CD14-positive monocyte (primary cell): ENCODE measurements at regions not wholly inside any gene's neighbourhood (a gene's known extent, or its start where the extent isn't known, plus 50 kb on each side); places are given as distances from the start of the nearest gene placed in this dataset.

Source experiments
- DNase-seq, 3 donors: peaks; one replicate each; pipeline ENCODE4 v3.0.0-alpha.2; 2011 to 2022
- H2AFZ ChIP-seq: 2 replicates; pipeline ENCODE4 v1.6.0; 2012; ENCODE audit warnings: mild to moderate bottlenecking, low read depth, low read length, inconsistent platforms; ENCODE audit not compliant: insufficient read depth, poor library complexity, severe bottlenecking
- H3K27ac ChIP-seq, 2 donors: 1 replicate in 1 of 2; 2 replicates in 1 of 2; pipeline ENCODE4 v1.5.1; 2012 to 2013; ENCODE audit warnings: low read length in 2 of 2, control low read depth in 1 of 2, inconsistent platforms in 1 of 2, low read depth in 1 of 2, mild to moderate bottlenecking in 1 of 2
- H3K27me3 ChIP-seq, 2 donors: one replicate each; pipeline versions ENCODE4 v1.6.0 to v1.6.1; 2011 to 2013; ENCODE audit warnings: low read length in 2 of 2; ENCODE audit not compliant: control insufficient read depth in 2 of 2, insufficient read depth in 2 of 2
- H3K36me3 ChIP-seq, 2 donors: replicated peaks in 1 of 2; 1 replicate in 1 of 2; 2 replicates in 1 of 2; pipeline versions ENCODE4 v1.5.1 to v1.6.1; 2012 to 2013; ENCODE audit warnings: low read length in 2 of 2, control low read depth in 1 of 2, inconsistent platforms in 1 of 2, mild to moderate bottlenecking in 1 of 2; ENCODE audit not compliant: insufficient read depth in 2 of 2, control insufficient read depth in 1 of 2
- H3K4me1 ChIP-seq, 2 donors: 1 replicate in 1 of 2; 2 replicates in 1 of 2; pipeline versions ENCODE4 v1.5.1 to v1.6.1; 2012 to 2013; ENCODE audit warnings: low read length in 2 of 2, control low read depth in 1 of 2, inconsistent platforms in 1 of 2, mild to moderate bottlenecking in 1 of 2, moderate library complexity in 1 of 2; ENCODE audit not compliant: insufficient read depth in 2 of 2, control insufficient read depth in 1 of 2
- H3K4me2 ChIP-seq: replicated peaks from 2 replicates; pipeline ENCODE3; 2012; ENCODE audit warnings: low read length, moderate library complexity, mild to moderate bottlenecking; ENCODE audit not compliant: poor library complexity, severe bottlenecking; ENCODE audit errors: extremely low read depth
- H3K4me3 ChIP-seq, 3 experiments: fragments of 200-600 bp in 1 of 3; sonication (generic) in 1 of 3; replicated peaks in 1 of 3; 1 replicate in 2 of 3; 2 replicates in 1 of 3; pipeline ENCODE4 v1.5.1; 2011 to 2013; ENCODE audit warnings: low read length in 3 of 3, mild to moderate bottlenecking in 3 of 3, control low read depth in 2 of 3, low read depth in 2 of 3, inconsistent platforms in 1 of 3, moderate library complexity in 1 of 3
- H3K79me2 ChIP-seq: 2 replicates; pipeline ENCODE4 v1.6.0; 2012; ENCODE audit warnings: mild to moderate bottlenecking, control low read depth, inconsistent platforms, low read length, moderate library complexity; ENCODE audit not compliant: insufficient read depth
- H3K9ac ChIP-seq: 2 replicates; pipeline ENCODE4 v1.6.0; 2017; ENCODE audit warnings: low read length, mild to moderate bottlenecking; ENCODE audit not compliant: insufficient read depth, poor library complexity, severe bottlenecking
- H3K9me3 ChIP-seq, 2 donors: replicated peaks in 1 of 2; 1 replicate in 1 of 2; 2 replicates in 1 of 2; pipeline versions ENCODE4 v1.5.1 to v1.6.1; 2012 to 2013; ENCODE audit warnings: low read length in 2 of 2, control low read depth in 1 of 2; ENCODE audit not compliant: control insufficient read depth in 1 of 2, insufficient read depth in 1 of 2
- H4K20me1 ChIP-seq: 2 replicates; pipeline ENCODE4 v1.6.0; 2012; ENCODE audit warnings: mild to moderate bottlenecking, low read length, control low read depth, moderate library complexity; ENCODE audit not compliant: insufficient read depth
- H3K27ac Mint-ChIP-seq, 7 donors: one replicate each; pipeline ENCODE4 v1.8.0; 2020; ENCODE audit warnings: mild to moderate bottlenecking in 7 of 7, mixed read lengths in 7 of 7, moderate library complexity in 6 of 7, inconsistent platforms in 2 of 7
- H3K27me3 Mint-ChIP-seq, 3 donors: one replicate each; pipeline ENCODE4 v1.8.0; 2021 to 2022; ENCODE audit warnings: low read depth in 3 of 3, mild to moderate bottlenecking in 3 of 3, mixed read lengths in 3 of 3, moderate library complexity in 3 of 3, inconsistent platforms in 1 of 3
- H3K36me3 Mint-ChIP-seq, 2 donors: one replicate each; pipeline ENCODE4 v1.8.0; 2020; ENCODE audit warnings: mixed read lengths in 2 of 2, inconsistent platforms in 1 of 2, mild to moderate bottlenecking in 1 of 2
- H3K4me1 Mint-ChIP-seq: one replicate; pipeline ENCODE4 v1.8.0; 2020; ENCODE audit warnings: mild to moderate bottlenecking, mixed read lengths
- H3K4me3 Mint-ChIP-seq, 2 donors: one replicate each; pipeline ENCODE4 v1.8.0; 2020; ENCODE audit warnings: mild to moderate bottlenecking in 2 of 2, mixed read lengths in 2 of 2, moderate library complexity in 1 of 2
- H3K9me3 Mint-ChIP-seq, 7 donors: one replicate each; pipeline ENCODE4 v1.8.0; 2020 to 2022; ENCODE audit warnings: mixed read lengths in 7 of 7, mild to moderate bottlenecking in 6 of 7, moderate library complexity in 6 of 7, inconsistent platforms in 2 of 7
- WGBS: methylation state at CpG from one replicate; pipeline ENCODE4 v1.1.5; 2013; ENCODE audit warnings: missing lambda C conversion rate; ENCODE audit not compliant: insufficient coverage; 5-methylcytosine and 5-hydroxymethylcytosine counted together
- intact Hi-C, 2 donors: fragments of 100-400 bp; cut with micrococcal nuclease; formaldehyde crosslinking; loops; one replicate each; pipeline versions ENCODE4 v1.15.0 to v1.15.1; 2023
- TF ChIP-seq, protein P1 (sequence below): fragments of 200-600 bp; IDR thresholded peaks from one replicate; pipeline ENCODE4 v1.8.0; 2022; ENCODE audit warnings: antibody characterized with exemption, mild to moderate bottlenecking

DNA sequence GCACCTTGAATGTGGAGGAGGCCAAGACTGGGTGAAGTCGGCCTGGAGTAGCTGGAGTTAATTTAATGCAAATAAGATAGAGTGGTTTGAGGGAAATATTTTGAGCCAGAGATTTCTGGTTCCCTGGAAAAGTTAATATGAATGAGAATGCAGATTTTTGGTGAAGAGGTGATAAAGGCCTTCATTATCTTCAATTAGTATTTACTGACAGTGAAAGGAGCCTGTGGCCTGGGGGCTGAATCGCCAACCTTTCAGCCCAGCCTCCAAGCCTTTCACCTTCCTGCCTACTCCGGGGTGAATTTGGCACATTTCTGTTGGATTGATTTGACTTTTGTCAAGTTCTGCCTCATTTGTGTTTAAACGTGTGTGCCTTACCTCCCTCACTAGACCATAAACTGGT lies 147.8 kb downstream of the SOX2 start:
- Mint-ChIP-seq H3K4me1 (no peaks in the 10 kb centered on the region), H3K9me3 (peaks cover 0 to 5% (median 1%) of the 10 kb centered on the region in 7 donors), H3K27ac (no peak overlapping the region), H3K36me3 (no peaks in the 10 kb centered on the region), H3K4me3 (no peak overlapping the region), H3K27me3 (peaks cover 0 to 3% (median 0%) of the 10 kb centered on the region in 3 donors)
- no peaks in the 10 kb centered on the region for H3K27me3 ChIP-seq
- H3K4me3 ChIP-seq, result no peak overlapping the region
- no peak overlapping the region for H3K27ac ChIP-seq
- no peaks in the 10 kb centered on the region for H3K9me3 ChIP-seq
- no peaks in the 10 kb centered on the region for H3K79me2 ChIP-seq
- no peak overlapping the region for H3K4me2 ChIP-seq
- WGBS, result 60% methylated on average over 1 of the region's 4 CpGs
- H3K36me3 ChIP-seq, result no peaks in the 10 kb centered on the region
- TF ChIP-seq, protein P1, sequence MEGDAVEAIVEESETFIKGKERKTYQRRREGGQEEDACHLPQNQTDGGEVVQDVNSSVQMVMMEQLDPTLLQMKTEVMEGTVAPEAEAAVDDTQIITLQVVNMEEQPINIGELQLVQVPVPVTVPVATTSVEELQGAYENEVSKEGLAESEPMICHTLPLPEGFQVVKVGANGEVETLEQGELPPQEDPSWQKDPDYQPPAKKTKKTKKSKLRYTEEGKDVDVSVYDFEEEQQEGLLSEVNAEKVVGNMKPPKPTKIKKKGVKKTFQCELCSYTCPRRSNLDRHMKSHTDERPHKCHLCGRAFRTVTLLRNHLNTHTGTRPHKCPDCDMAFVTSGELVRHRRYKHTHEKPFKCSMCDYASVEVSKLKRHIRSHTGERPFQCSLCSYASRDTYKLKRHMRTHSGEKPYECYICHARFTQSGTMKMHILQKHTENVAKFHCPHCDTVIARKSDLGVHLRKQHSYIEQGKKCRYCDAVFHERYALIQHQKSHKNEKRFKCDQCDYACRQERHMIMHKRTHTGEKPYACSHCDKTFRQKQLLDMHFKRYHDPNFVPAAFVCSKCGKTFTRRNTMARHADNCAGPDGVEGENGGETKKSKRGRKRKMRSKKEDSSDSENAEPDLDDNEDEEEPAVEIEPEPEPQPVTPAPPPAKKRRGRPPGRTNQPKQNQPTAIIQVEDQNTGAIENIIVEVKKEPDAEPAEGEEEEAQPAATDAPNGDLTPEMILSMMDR, result no peak
- no peak for DNase-seq
- no peak overlapping the region for H2AFZ ChIP-seq
- intact Hi-C loops, result no loop called here
- no peaks in the 10 kb centered on the region for H4K20me1 ChIP-seq
- no peak overlapping the region for H3K9ac ChIP-seq
- no peaks in the 10 kb centered on the region for H3K4me1 ChIP-seq

DNA sequence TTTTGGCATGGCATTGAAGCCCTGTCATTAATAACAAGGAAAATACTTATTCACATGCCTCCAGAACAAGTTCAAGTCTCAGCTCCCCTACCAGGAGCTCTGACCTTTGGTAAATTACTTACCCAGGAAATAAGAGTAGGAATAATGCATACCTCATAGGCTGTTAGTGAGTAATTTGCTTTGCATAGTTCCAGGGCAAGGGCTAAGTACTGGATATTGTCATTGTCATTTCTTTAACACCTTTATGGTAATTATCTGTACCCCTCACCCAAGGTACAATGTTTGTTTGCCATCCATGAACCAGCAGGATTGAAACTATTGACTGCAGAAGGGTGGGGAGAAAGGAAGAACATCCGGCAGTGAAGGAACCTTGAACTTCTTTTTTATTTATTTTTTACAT lies 148.5 kb downstream of the SOX2 start:
- intact Hi-C loops, result no loop called here
- Histone ChIP-seq H3K27me3 (no peaks in the 10 kb centered on the region), H3K4me2 (no peak overlapping the region), H4K20me1 (no peaks in the 10 kb centered on the region), H2AFZ (no peak overlapping the region), H3K9ac (no peak overlapping the region), H3K27ac (no peak overlapping the region), H3K36me3 (no peaks in the 10 kb centered on the region), H3K79me2 (no peaks in the 10 kb centered on the region), H3K4me1 (no peaks in the 10 kb centered on the region), H3K4me3 (no peak overlapping the region), H3K9me3 (no peaks in the 10 kb centered on the region)
- WGBS, result no CpG with 5 or more reads among the region's 1 CpG
- no peak for DNase-seq
- Mint-ChIP-seq H3K9me3 (peaks cover 0 to 5% (median 0%) of the 10 kb centered on the region in 7 donors), H3K36me3 (no peaks in the 10 kb centered on the region), H3K27ac (no peak overlapping the region), H3K4me3 (no peak overlapping the region), H3K27me3 (peaks cover 0 to 3% (median 0%) of the 10 kb centered on the region in 3 donors), H3K4me1 (no peaks in the 10 kb centered on the region)
- TF ChIP-seq, protein P1, result no peak
